22Rv1 (cell line): ENCODE measurements at regions not wholly inside any gene's neighbourhood (a gene's known extent, or its start where the extent isn't known, plus 50 kb on each side); places are given as distances from the start of the nearest gene placed in this dataset.

Experiments used
- H3K27ac ChIP-seq: fragments of 450-650 bp; 2 replicates; pipeline ENCODE4 v1.5.1; 2017
- ZFX ChIP-seq: fragments of 450-650 bp; IDR thresholded peaks from 2 replicates; pipeline ENCODE4 v1.6.1; 2017; ENCODE audit warnings: antibody characterized with exemption, borderline replicate concordance
- TF ChIP-seq, protein P1 (sequence below): fragments of 450-650 bp; IDR thresholded peaks from 2 replicates; pipeline ENCODE4 v1.5.1; 2017; ENCODE audit warnings: mild to moderate bottlenecking

GRCh38 chr15:98537516-98538060 is 110.8 kb upstream of the IGF1R start:
- TF ChIP-seq, protein P1, sequence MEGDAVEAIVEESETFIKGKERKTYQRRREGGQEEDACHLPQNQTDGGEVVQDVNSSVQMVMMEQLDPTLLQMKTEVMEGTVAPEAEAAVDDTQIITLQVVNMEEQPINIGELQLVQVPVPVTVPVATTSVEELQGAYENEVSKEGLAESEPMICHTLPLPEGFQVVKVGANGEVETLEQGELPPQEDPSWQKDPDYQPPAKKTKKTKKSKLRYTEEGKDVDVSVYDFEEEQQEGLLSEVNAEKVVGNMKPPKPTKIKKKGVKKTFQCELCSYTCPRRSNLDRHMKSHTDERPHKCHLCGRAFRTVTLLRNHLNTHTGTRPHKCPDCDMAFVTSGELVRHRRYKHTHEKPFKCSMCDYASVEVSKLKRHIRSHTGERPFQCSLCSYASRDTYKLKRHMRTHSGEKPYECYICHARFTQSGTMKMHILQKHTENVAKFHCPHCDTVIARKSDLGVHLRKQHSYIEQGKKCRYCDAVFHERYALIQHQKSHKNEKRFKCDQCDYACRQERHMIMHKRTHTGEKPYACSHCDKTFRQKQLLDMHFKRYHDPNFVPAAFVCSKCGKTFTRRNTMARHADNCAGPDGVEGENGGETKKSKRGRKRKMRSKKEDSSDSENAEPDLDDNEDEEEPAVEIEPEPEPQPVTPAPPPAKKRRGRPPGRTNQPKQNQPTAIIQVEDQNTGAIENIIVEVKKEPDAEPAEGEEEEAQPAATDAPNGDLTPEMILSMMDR, result no peak
- TF ChIP-seq ZFX, result no peak
- no peak overlapping the region for H3K27ac ChIP-seq

DNA sequence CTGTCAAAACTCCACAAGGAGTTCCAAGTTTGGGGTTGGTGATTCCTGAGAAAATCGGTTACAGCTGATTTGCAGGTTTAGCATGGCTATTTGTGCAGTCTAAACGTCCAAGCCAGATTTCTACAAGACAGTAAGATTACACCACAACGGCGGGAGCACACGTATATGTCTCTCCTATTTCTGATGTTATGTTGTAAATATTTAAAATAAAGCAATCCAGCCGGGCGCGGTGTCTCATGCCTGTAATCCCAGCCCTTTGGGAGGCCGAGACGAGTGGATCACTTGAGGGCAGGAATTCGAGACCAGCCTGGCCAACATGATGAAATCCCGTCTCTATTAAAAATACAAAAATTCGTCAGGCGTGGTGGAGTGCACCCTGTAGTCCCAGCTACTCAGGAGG is 106.8 kb upstream of the IGF1R start:
- no peak for TF ChIP-seq ZFX
- TF ChIP-seq, protein P1, result no peak
- H3K27ac ChIP-seq, result no peak overlapping the region

GRCh38 chr15:98543237-98543636 is 105.1 kb upstream of the IGF1R start:
- TF ChIP-seq, protein P1, result no peak
- no peak for TF ChIP-seq ZFX
- no peak overlapping the region for H3K27ac ChIP-seq

DNA sequence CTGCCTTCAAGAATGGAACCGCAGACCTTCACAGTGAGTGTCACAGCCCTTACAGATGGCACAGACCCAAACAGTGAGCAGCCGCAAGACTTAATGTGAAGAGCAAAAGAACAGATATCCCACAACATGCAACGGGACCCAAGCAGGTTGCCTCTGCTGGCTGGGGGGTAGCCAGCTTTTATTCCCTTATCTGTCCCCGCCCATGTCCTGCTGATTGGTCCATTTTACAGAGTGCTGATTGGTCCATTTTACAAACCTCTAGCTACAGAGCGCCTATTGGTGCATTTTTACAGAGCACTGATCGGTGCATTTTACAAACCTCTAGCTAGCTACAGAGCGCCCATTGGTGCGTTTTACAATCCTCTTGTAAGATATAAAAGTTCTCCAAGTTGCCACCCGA is 102.0 kb upstream of the IGF1R start:
- TF ChIP-seq, protein P1, result no peak
- TF ChIP-seq ZFX, result no peak
- H3K27ac ChIP-seq, result no peak overlapping the region

GRCh38 chr15:98547275-98547674 is 101.1 kb upstream of the IGF1R start:
- no peak overlapping the region for H3K27ac ChIP-seq
- no peak for TF ChIP-seq ZFX
- TF ChIP-seq, protein P1, result no peak

- TF ChIP-seq, protein P1, result no peak
- no peak for TF ChIP-seq ZFX
- no peak overlapping the region for H3K27ac ChIP-seq
These were observed 100.6 kb upstream of the IGF1R start for GRCh38 chr15:98547741-98548138.

DNA sequence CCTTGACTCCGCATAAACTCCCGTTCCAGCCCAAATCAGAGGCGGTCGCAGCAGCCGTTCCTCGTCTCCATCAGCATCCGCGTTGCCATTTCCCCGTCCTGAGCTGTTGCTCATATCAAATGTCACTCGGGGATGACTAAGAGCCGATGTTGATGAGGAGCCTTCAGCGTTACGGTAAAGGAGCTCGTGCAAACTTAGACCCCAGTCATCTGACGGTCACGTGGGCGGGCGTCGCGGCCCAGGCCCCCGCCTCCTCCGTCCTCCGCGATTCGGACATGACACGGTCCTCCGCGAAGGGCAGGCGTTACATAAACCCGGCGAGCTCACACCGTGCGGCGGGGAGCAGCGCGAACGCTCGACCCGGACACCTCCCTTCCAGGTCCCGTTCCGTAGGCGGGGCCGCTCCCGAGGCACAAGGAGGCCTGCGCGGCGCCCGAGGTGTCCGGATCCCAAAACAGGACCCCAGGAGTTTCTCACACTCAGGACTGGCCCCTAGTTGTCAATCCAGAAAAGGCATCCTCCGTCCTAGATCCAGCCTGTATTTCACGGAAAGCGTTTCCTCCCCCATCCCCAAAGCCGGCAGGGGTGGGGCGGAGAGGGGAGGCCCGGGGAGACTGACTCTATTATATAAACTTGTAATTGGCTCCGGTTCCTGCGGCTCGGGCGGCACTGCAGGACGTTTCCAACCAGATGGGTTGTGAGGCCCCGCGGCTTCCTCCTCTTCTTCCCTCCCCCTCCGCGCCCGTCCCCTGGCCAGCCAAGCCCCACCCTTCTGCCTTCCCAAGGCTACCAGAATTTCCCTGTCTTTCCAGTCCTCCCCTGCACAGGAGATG is 100.0 kb upstream of the IGF1R start:
- no peak for TF ChIP-seq ZFX
- TF ChIP-seq, protein P1, result 0 out of 2 replicates have a peak, but pooled peaks have one; percentile 6
- no peak overlapping the region for H3K27ac ChIP-seq
